Calu3 (cell line): ENCODE measurements at regions not wholly inside any gene's neighbourhood (a gene's known extent, or its start where the extent isn't known, plus 50 kb on each side); places are given as distances from the start of the nearest gene placed in this dataset.

Source experiments
- BruUV-seq: library from RNA; stranded (reverse); fragments of 400-500 nt; replicated peaks from 2 replicates; lab custom pipeline; 2021; lab: Mats Ljungman, UMichigan
- CTCF ChIA-PET: fragments of 300-600 bp; sonication (Branson Sonifier 250); formaldehyde crosslinking; loops from one replicate; lab custom pipeline; 2022; ENCODE audit warnings: antibody characterized with exemption; lab: Charles Lee
- DNase-seq: peaks from one replicate; pipeline ENCODE4 v3.0.0; 2022
- H3K27ac Mint-ChIP-seq: one replicate; pipeline ENCODE4 v1.8.0; 2022; ENCODE audit warnings: mixed read lengths; ENCODE audit not compliant: unreplicated experiment
- H3K27me3 Mint-ChIP-seq: one replicate; pipeline ENCODE4 v1.8.0; 2022; ENCODE audit warnings: mixed read lengths; ENCODE audit not compliant: unreplicated experiment
- H3K36me3 Mint-ChIP-seq: one replicate; pipeline ENCODE4 v1.8.0; 2022; ENCODE audit warnings: mild to moderate bottlenecking, moderate library complexity, mixed read lengths; ENCODE audit not compliant: insufficient read depth, unreplicated experiment
- H3K4me1 Mint-ChIP-seq: one replicate; pipeline ENCODE4 v1.8.0; 2022; ENCODE audit warnings: mild to moderate bottlenecking, low read depth, mixed read lengths; ENCODE audit not compliant: unreplicated experiment
- H3K4me3 Mint-ChIP-seq: one replicate; pipeline ENCODE4 v1.8.0; 2022; ENCODE audit warnings: mild to moderate bottlenecking, low read depth, moderate library complexity, mixed read lengths; ENCODE audit not compliant: unreplicated experiment
- H3K9me3 Mint-ChIP-seq: one replicate; pipeline ENCODE4 v1.8.0; 2022; ENCODE audit warnings: low read depth, mixed read lengths; ENCODE audit not compliant: unreplicated experiment
- intact Hi-C: fragments of 100-400 bp; cut with micrococcal nuclease; formaldehyde crosslinking; loops from one replicate; pipeline ENCODE4 v1.10.0; 2022; ENCODE audit not compliant: unreplicated experiment
- TF ChIP-seq, protein P1 (sequence below): fragments of 200-600 bp; IDR thresholded peaks from one replicate; pipeline ENCODE4 v1.8.0; 2022; ENCODE audit warnings: antibody characterized with exemption; ENCODE audit not compliant: unreplicated experiment

DNA sequence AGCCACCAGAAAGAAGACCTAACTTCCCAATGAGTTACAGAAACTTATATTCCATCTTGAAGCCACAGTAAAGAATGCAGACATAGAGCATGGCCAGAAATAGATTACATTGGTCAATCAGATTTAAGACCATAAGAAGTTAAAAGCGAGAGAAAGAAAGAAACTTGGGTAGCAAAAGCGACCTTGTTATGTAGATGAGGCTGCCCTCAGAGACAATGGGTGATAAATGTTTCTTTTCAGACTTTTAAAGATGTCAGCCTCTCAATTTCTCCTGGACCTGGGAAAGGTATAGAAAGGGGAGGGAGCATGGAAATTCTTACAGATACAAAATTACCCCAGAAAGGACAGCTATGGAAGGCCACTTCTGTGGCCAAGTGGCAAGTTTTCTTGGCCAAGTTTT lies 732.6 kb upstream of the LUZP2 start:
- Mint-ChIP-seq H3K4me3 (no peak overlapping the region), H3K36me3 (no peaks in the 10 kb centered on the region), H3K9me3 (peaks cover 2% of the 10 kb centered on the region), H3K27ac (no peak overlapping the region), H3K27me3 (no peaks in the 10 kb centered on the region), H3K4me1 (no peaks in the 10 kb centered on the region)
- BruUV-seq, result no TSS peak
- intact Hi-C loops, result no loop called here
- DNase-seq, result no peak
- CTCF ChIA-PET, result no interaction called here
- TF ChIP-seq, protein P1, sequence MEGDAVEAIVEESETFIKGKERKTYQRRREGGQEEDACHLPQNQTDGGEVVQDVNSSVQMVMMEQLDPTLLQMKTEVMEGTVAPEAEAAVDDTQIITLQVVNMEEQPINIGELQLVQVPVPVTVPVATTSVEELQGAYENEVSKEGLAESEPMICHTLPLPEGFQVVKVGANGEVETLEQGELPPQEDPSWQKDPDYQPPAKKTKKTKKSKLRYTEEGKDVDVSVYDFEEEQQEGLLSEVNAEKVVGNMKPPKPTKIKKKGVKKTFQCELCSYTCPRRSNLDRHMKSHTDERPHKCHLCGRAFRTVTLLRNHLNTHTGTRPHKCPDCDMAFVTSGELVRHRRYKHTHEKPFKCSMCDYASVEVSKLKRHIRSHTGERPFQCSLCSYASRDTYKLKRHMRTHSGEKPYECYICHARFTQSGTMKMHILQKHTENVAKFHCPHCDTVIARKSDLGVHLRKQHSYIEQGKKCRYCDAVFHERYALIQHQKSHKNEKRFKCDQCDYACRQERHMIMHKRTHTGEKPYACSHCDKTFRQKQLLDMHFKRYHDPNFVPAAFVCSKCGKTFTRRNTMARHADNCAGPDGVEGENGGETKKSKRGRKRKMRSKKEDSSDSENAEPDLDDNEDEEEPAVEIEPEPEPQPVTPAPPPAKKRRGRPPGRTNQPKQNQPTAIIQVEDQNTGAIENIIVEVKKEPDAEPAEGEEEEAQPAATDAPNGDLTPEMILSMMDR, result no peak

DNA sequence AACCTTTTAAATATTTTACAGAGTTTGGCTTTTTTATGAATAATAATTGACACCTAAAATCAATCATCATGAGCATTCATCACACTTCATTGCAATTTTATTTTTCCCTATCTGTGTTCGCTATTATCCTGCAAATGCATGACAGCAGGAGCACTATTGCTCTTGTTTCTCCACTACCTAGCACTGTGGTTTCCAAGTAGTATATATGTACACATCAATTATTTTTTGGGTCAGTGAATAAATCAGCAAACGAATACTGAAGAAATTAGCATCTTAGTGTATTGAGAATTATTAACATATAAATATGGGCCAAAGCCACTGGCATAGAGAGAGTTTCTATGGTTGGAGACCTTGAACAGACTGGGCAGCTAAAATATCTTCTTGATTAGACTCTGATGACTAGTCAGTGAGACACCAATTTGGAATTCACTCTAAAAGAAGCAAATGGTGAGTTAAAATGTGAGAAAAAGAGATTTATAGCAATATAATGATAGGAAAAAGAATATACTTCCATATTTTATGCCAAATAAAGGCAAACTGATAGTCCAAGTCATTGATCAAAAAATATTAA lies 731.1 kb upstream of the LUZP2 start:
- Mint-ChIP-seq H3K27me3 (no peaks in the 10 kb centered on the region), H3K4me1 (no peaks in the 10 kb centered on the region), H3K9me3 (peaks cover 2% of the 10 kb centered on the region), H3K27ac (no peak overlapping the region), H3K4me3 (no peak overlapping the region), H3K36me3 (no peaks in the 10 kb centered on the region)
- intact Hi-C loops, result no loop called here
- CTCF ChIA-PET, result no interaction called here
- DNase-seq, result no peak
- no TSS peak for BruUV-seq
- TF ChIP-seq, protein P1, result no peak

DNA sequence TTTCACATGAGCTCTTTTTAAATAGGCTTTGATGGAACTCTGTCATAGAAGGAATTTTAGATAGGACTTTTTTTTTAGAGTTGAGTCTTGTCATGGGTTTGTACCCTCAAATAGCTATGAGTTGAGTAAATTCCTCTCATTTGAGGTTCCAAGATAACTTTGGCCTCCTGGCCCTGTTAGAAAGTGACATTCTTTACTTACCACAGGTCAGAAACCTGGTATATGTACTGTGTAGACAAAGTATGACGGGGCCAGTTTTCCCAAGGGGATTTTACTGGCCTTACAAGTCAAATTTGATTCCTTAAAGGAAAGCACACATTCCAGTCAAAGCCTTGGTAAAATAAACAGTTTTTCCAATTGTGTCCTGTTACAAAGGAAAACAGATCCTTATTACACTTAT lies 729.3 kb upstream of the LUZP2 start:
- Mint-ChIP-seq H3K36me3 (no peaks in the 10 kb centered on the region), H3K27ac (no peak overlapping the region), H3K27me3 (no peaks in the 10 kb centered on the region), H3K4me1 (no peaks in the 10 kb centered on the region), H3K9me3 (peaks cover 5% of the 10 kb centered on the region), H3K4me3 (no peak overlapping the region)
- TF ChIP-seq, protein P1, result no peak
- intact Hi-C loops, result no loop called here
- DNase-seq, result no peak
- BruUV-seq, result no TSS peak
- CTCF ChIA-PET, result no interaction called here

DNA sequence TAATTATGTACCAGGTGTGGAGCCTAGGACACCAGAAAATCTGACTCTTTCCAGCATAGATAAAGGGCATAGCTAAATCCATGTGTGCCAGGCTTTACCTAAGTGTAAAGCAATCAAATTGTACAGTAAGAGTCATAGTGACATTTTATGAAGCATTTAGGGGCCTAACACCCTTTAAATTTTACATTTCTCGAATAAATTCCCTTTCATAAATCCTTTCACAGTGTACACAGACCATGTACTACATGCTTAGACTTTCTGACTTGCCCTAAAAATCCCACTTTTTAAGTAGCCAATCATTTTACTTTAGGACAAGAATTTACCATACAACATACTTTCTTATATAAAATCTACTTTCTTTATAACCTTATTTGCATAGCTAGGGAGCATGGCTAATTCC lies 727.6 kb upstream of the LUZP2 start:
- intact Hi-C loops, result no loop called here
- Mint-ChIP-seq H3K9me3 (peaks cover 4% of the 10 kb centered on the region), H3K4me1 (no peaks in the 10 kb centered on the region), H3K36me3 (no peaks in the 10 kb centered on the region), H3K27me3 (no peaks in the 10 kb centered on the region), H3K27ac (no peak overlapping the region), H3K4me3 (no peak overlapping the region)
- TF ChIP-seq, protein P1, result no peak
- no TSS peak for BruUV-seq
- no peak for DNase-seq
- CTCF ChIA-PET, result no interaction called here
